ENCODE measurements at regions not wholly inside any gene's neighbourhood (a gene's known extent, or its start where the extent isn't known, plus 50 kb on each side); places are given as distances from the start of the nearest gene placed in this dataset.

GRCh38 chr2:7400628-7401027 lies 483.4 kb downstream of the RNF144A start:
- Histone ChIP-seq H3K27ac (no peak overlapping the region), H3K36me3 (no peaks in the 10 kb centered on the region), H2AFZ (replicated peaks) (no peak overlapping the region), H3K27me3 (no peaks in the 10 kb centered on the region), H3K9ac (no peak overlapping the region), H3K4me2 (no peak overlapping the region), H3K4me3 (no peak overlapping the region), H4K20me1 (ENCODE audit: low read depth) (no peaks in the 10 kb centered on the region), H3K79me2 (ENCODE audit: low read depth) (no peaks in the 10 kb centered on the region), H3K9me3 (ENCODE audit: low read depth) (no peaks in the 10 kb centered on the region), H3F3A (ENCODE audit: low read depth) (no peaks in the 10 kb centered on the region), H3K4me1 (no peaks in the 10 kb centered on the region)
- Mint-ChIP-seq H3K27me3 (ENCODE audit: insufficient read depth, low read depth) (peaks cover 2% of the 10 kb centered on the region), H3K9me3 (no peaks in the 10 kb centered on the region), H3K4me3 (no peak overlapping the region), H3K4me1 (peaks cover 33% of the 10 kb centered on the region), H3K36me3 (no peaks in the 10 kb centered on the region), H3K27ac (no peak overlapping the region)
- DNase-seq (ENCODE audit: low spot score): no peak
- TF ChIP-seq EZH2phosphoT487 (IDR thresholded peaks at IDR 0.05) (no peak), CTCF (IDR thresholded peaks at IDR 0.05) (no peak), EZH2 (IDR thresholded peaks at IDR 0.05) (no peak)

- Mint-ChIP-seq H3K27ac (no peak overlapping the region), H3K27me3 (ENCODE audit: insufficient read depth, low read depth) (peaks cover 2% of the 10 kb centered on the region), H3K4me3 (no peak overlapping the region), H3K36me3 (no peaks in the 10 kb centered on the region), H3K9me3 (no peaks in the 10 kb centered on the region), H3K4me1 (peaks cover 31% of the 10 kb centered on the region)
- peak overlapping the region; percentile 47 for H2AFZ ChIP-seq (replicated peaks)
- no peak overlapping the region for H3K9ac ChIP-seq
- no peak for DNase-seq (ENCODE audit: low spot score)
- no peak for TF ChIP-seq EZH2phosphoT487 (IDR thresholded peaks at IDR 0.05)
- TF ChIP-seq EZH2 (IDR thresholded peaks at IDR 0.05): no peak
- TF ChIP-seq CTCF (IDR thresholded peaks at IDR 0.05): no peak
- no peaks in the 10 kb centered on the region for H4K20me1 ChIP-seq (ENCODE audit: low read depth)
- H3K4me3 ChIP-seq: no peak overlapping the region
- H3K79me2 ChIP-seq (ENCODE audit: low read depth): no peaks in the 10 kb centered on the region
- no peak overlapping the region for H3K4me2 ChIP-seq
- no peaks in the 10 kb centered on the region for H3K4me1 ChIP-seq
- H3K27ac ChIP-seq: no peak overlapping the region
- no peaks in the 10 kb centered on the region for H3K36me3 ChIP-seq
- no peaks in the 10 kb centered on the region for H3K9me3 ChIP-seq (ENCODE audit: low read depth)
- H3F3A ChIP-seq (ENCODE audit: low read depth): no peaks in the 10 kb centered on the region
- H3K27me3 ChIP-seq: no peaks in the 10 kb centered on the region
Observed at GRCh38 chr2:7403092-7403775, 486.0 kb downstream of the RNF144A start.

GRCh38 chr2:7405861-7406715 lies 488.9 kb downstream of the RNF144A start:
- Histone ChIP-seq H4K20me1 (ENCODE audit: low read depth) (no peaks in the 10 kb centered on the region), H3K4me1 (no peaks in the 10 kb centered on the region), H2AFZ (replicated peaks) (no peak overlapping the region), H3K9ac (no peak overlapping the region), H3K4me2 (no peak overlapping the region), H3F3A (ENCODE audit: low read depth) (no peaks in the 10 kb centered on the region), H3K9me3 (ENCODE audit: low read depth) (no peaks in the 10 kb centered on the region), H3K27ac (no peak overlapping the region), H3K36me3 (no peaks in the 10 kb centered on the region), H3K27me3 (no peaks in the 10 kb centered on the region), H3K4me3 (no peak overlapping the region), H3K79me2 (ENCODE audit: low read depth) (no peaks in the 10 kb centered on the region)
- peaks cover 4% of the 10 kb centered on the region for H3K27me3 Mint-ChIP-seq (ENCODE audit: insufficient read depth, low read depth)
- H3K27ac Mint-ChIP-seq: no peak overlapping the region
- TF ChIP-seq EZH2phosphoT487 (IDR thresholded peaks at IDR 0.05) (no peak), EZH2 (IDR thresholded peaks at IDR 0.05) (no peak), CTCF (IDR thresholded peaks at IDR 0.05) (no peak)
- no peaks in the 10 kb centered on the region for H3K9me3 Mint-ChIP-seq
- no peak overlapping the region for H3K4me3 Mint-ChIP-seq
- H3K4me1 Mint-ChIP-seq: peaks cover 25% of the 10 kb centered on the region
- DNase-seq (ENCODE audit: low spot score): no peak
- no peaks in the 10 kb centered on the region for H3K36me3 Mint-ChIP-seq
